Neural progenitor cell (in vitro differentiated cells): ENCODE measurements at regions not wholly inside any gene's neighbourhood (a gene's known extent, or its start where the extent isn't known, plus 50 kb on each side); places are given as distances from the start of the nearest gene placed in this dataset.
"Not testable (repeated sequence)": the region's sequence is repeated elsewhere in the genome, so short reads cannot be mapped to it uniquely, and the experiment has no call there.

Experiments
- DNase-seq: peaks from one replicate; pipeline ENCODE4 v3.0.0-alpha.2; 2016; ENCODE audit warnings: low spot score
- H2AFZ ChIP-seq: fragments of 200-600 bp; sonication (generic); replicated peaks from 2 replicates; pipeline ENCODE4 v1.6.1; 2016; ENCODE audit warnings: antibody characterized with exemption
- H3F3A ChIP-seq: fragments of 200-600 bp; sonication (generic); 2 replicates; pipeline ENCODE4 v1.6.1; 2016; ENCODE audit warnings: antibody characterized with exemption, low read depth
- H3K27ac ChIP-seq: fragments of 200-600 bp; sonication (generic); 2 replicates; pipeline ENCODE4 v1.5.1; 2016; ENCODE audit warnings: mild to moderate bottlenecking
- H3K27me3 ChIP-seq: fragments of 200-600 bp; sonication (generic); 2 replicates; pipeline ENCODE4 v1.6.1; 2016; ENCODE audit warnings: mild to moderate bottlenecking, moderate library complexity
- H3K36me3 ChIP-seq: fragments of 200-600 bp; sonication (generic); 2 replicates; pipeline ENCODE4 v1.5.1; 2016
- H3K4me1 ChIP-seq: fragments of 200-600 bp; sonication (generic); 2 replicates; pipeline ENCODE4 v1.6.1; 2016; ENCODE audit warnings: mixed run types
- H3K4me2 ChIP-seq: fragments of 200-600 bp; sonication (generic); 2 replicates; pipeline ENCODE4 v1.6.1; 2016
- H3K4me3 ChIP-seq: fragments of 200-600 bp; sonication (generic); 2 replicates; pipeline ENCODE4 v1.5.1; 2016
- H3K79me2 ChIP-seq: fragments of 200-600 bp; sonication (generic); 2 replicates; pipeline ENCODE4 v1.6.1; 2016; ENCODE audit warnings: low read depth
- H3K9ac ChIP-seq: fragments of 200-600 bp; sonication (generic); 2 replicates; pipeline ENCODE4 v1.6.1; 2016
- H3K9me3 ChIP-seq: fragments of 200-600 bp; sonication (generic); 2 replicates; pipeline ENCODE4 v1.5.1; 2016; ENCODE audit warnings: low read depth
- H4K20me1 ChIP-seq: fragments of 200-600 bp; sonication (generic); 2 replicates; pipeline ENCODE4 v1.6.1; 2016; ENCODE audit warnings: low read depth
- H3K27ac Mint-ChIP-seq: 3 replicates; pipeline ENCODE4 v1.8.0; 2021; ENCODE audit warnings: mixed read lengths
- H3K27me3 Mint-ChIP-seq: 2 replicates; pipeline ENCODE4 v1.8.0; 2022; ENCODE audit warnings: low read depth, mild to moderate bottlenecking, inconsistent platforms, moderate library complexity, mixed read lengths; ENCODE audit not compliant: insufficient read depth
- H3K36me3 Mint-ChIP-seq: 3 replicates; pipeline ENCODE4 v1.8.0; 2021; ENCODE audit warnings: mixed read lengths
- H3K4me1 Mint-ChIP-seq: 3 replicates; pipeline ENCODE4 v1.8.0; 2021; ENCODE audit warnings: mixed read lengths
- H3K4me3 Mint-ChIP-seq: 3 replicates; pipeline ENCODE4 v1.8.0; 2021; ENCODE audit warnings: mild to moderate bottlenecking, moderate library complexity, mixed read lengths
- H3K9me3 Mint-ChIP-seq: 3 replicates; pipeline ENCODE4 v1.8.0; 2020; ENCODE audit warnings: mixed read lengths
- EZH2 ChIP-seq: fragments of 200-600 bp; sonication (generic); IDR thresholded peaks from 2 replicates; pipeline ENCODE4 v1.6.1; 2017; ENCODE audit warnings: antibody characterized with exemption, mild to moderate bottlenecking, moderate library complexity
- EZH2phosphoT487 ChIP-seq: fragments of 200-600 bp; sonication (generic); IDR thresholded peaks from 2 replicates; pipeline ENCODE4 v1.6.1; 2017; ENCODE audit warnings: antibody characterized with exemption
- TF ChIP-seq, protein P1 (sequence below): fragments of 200-600 bp; sonication (generic); IDR thresholded peaks from 2 replicates; pipeline ENCODE4 v1.5.1; 2017; ENCODE audit warnings: antibody characterized with exemption, mild to moderate bottlenecking

DNA sequence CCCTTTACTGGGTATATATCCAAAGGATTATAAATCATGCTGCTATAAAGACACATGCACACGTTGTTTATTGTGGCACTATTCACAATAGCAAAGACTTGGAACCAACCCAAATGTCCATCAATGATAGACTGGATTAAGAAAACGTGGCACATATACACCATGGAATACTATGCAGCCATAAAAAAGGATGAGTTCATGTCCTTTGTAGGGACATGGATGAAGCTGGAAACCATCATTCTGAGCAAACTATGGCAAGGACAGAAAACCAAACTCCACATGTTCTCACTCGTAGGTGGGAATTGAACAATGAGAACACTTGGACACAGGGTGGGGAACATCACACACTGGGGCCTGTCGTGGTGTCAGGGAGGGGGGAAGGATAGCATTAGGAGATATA lies 59.2 kb downstream of the CXorf49B start:
- H3K4me1 ChIP-seq, H2AFZ ChIP-seq, H3K27ac ChIP-seq, H3K9me3 ChIP-seq, H3K27ac Mint-ChIP-seq, H3K4me1 Mint-ChIP-seq, H3K79me2 ChIP-seq, H4K20me1 ChIP-seq, H3K27me3 Mint-ChIP-seq, H3K4me2 ChIP-seq, H3K36me3 Mint-ChIP-seq, H3K4me3 Mint-ChIP-seq, H3K27me3 ChIP-seq, H3K4me3 ChIP-seq, H3K9ac ChIP-seq, H3F3A ChIP-seq, H3K36me3 ChIP-seq, DNase-seq: not testable (repeated sequence)
- H3K9me3 Mint-ChIP-seq: peaks cover 13% of the 10 kb centered on the region

- Histone ChIP-seq H3K27ac (no peak overlapping the region), H3K9ac (no peak overlapping the region), H3K4me2 (no peak overlapping the region), H3K4me3 (no peak overlapping the region), H3K27me3 (no peaks in the 10 kb centered on the region), H3F3A (no peaks in the 10 kb centered on the region), H3K36me3 (no peaks in the 10 kb centered on the region), H3K4me1 (no peaks in the 10 kb centered on the region), H4K20me1 (no peaks in the 10 kb centered on the region), H3K79me2 (no peaks in the 10 kb centered on the region), H3K9me3 (no peaks in the 10 kb centered on the region), H2AFZ (no peak overlapping the region)
- H3K27ac Mint-ChIP-seq: peak overlapping the region; percentile 2
- H3K27me3 Mint-ChIP-seq: peaks cover 2% of the 10 kb centered on the region
- H3K36me3 Mint-ChIP-seq: no peaks in the 10 kb centered on the region
- DNase-seq: no peak
- TF ChIP-seq, protein P1, sequence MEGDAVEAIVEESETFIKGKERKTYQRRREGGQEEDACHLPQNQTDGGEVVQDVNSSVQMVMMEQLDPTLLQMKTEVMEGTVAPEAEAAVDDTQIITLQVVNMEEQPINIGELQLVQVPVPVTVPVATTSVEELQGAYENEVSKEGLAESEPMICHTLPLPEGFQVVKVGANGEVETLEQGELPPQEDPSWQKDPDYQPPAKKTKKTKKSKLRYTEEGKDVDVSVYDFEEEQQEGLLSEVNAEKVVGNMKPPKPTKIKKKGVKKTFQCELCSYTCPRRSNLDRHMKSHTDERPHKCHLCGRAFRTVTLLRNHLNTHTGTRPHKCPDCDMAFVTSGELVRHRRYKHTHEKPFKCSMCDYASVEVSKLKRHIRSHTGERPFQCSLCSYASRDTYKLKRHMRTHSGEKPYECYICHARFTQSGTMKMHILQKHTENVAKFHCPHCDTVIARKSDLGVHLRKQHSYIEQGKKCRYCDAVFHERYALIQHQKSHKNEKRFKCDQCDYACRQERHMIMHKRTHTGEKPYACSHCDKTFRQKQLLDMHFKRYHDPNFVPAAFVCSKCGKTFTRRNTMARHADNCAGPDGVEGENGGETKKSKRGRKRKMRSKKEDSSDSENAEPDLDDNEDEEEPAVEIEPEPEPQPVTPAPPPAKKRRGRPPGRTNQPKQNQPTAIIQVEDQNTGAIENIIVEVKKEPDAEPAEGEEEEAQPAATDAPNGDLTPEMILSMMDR: no peak
- no peak for TF ChIP-seq EZH2
- TF ChIP-seq EZH2phosphoT487: no peak
- peaks cover 13% of the 10 kb centered on the region for H3K9me3 Mint-ChIP-seq
- no peaks in the 10 kb centered on the region for H3K4me1 Mint-ChIP-seq
- no peak overlapping the region for H3K4me3 Mint-ChIP-seq
Observed at GRCh38 chrX:71823391-71824057, 60.4 kb downstream of the CXorf49B start.

DNA sequence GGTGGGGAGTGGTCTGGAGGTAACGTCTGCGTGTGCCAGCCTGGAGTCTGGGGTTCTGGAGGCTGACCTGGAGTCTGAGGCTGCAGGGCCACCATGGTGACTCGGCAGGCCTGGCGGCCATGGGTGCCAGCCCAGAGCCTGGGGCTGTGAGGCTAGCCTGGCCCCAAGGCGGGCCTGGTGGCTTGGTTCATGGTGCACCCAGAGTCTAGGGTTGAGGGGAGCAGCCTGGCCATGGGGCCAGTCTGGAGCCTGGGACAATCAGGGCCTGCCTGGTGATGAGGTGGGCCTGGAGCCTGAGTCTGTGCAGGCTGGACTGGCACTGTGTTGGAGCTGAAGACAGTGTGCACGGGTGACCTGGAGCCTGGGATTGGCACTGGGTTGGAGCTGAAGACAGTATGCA lies 64.9 kb downstream of the CXorf49B start:
- no peak overlapping the region for H3K4me3 Mint-ChIP-seq
- Histone ChIP-seq H3K9me3 (no peaks in the 10 kb centered on the region), H3K9ac (no peak overlapping the region), H3F3A (no peaks in the 10 kb centered on the region), H3K4me3 (no peak overlapping the region), H3K4me2 (no peak overlapping the region), H3K27ac (no peak overlapping the region), H3K36me3 (no peaks in the 10 kb centered on the region), H3K4me1 (no peaks in the 10 kb centered on the region), H2AFZ (no peak overlapping the region), H3K79me2 (no peaks in the 10 kb centered on the region), H3K27me3 (no peaks in the 10 kb centered on the region), H4K20me1 (no peaks in the 10 kb centered on the region)
- TF ChIP-seq, protein P1: no peak
- TF ChIP-seq EZH2phosphoT487 (no peak), EZH2 (no peak)
- no peak overlapping the region for H3K27ac Mint-ChIP-seq
- H3K36me3 Mint-ChIP-seq: no peaks in the 10 kb centered on the region
- peaks cover 2% of the 10 kb centered on the region for H3K4me1 Mint-ChIP-seq
- H3K9me3 Mint-ChIP-seq: peaks cover 19% of the 10 kb centered on the region
- no peak for DNase-seq
- H3K27me3 Mint-ChIP-seq: peaks cover 2% of the 10 kb centered on the region

DNA sequence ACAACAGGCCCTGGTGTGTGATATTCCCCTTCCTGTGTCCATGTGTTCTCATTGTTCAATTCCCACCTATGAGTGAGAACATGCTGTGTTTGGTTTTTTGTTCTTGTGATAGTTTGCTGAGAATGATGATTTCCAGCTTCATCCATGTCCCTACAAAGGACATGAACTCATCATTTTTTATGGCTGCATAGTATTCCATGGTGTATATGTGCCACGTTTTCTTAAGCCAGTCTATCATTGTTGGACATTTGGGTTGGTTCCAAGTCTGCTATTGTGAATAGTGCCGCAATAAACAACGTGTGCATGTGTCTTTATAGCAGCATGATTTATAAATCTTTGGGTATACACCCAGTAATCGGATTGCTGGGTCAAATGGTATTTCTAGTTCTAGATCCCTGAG lies 72.6 kb upstream of the NHSL2 start:
- H3K9ac ChIP-seq, H3K27me3 Mint-ChIP-seq, H3K4me2 ChIP-seq, H3K27ac Mint-ChIP-seq, H3K9me3 ChIP-seq, H4K20me1 ChIP-seq, H2AFZ ChIP-seq, H3F3A ChIP-seq, DNase-seq, H3K36me3 ChIP-seq, H3K4me3 ChIP-seq, H3K4me1 ChIP-seq, H3K27ac ChIP-seq, H3K4me3 Mint-ChIP-seq, H3K79me2 ChIP-seq, H3K27me3 ChIP-seq, H3K36me3 Mint-ChIP-seq, H3K4me1 Mint-ChIP-seq: not testable (repeated sequence)
- H3K9me3 Mint-ChIP-seq: peaks cover 21% of the 10 kb centered on the region
